Trophoblast cell (in vitro differentiated cells and primary cell): ENCODE measurements at regions not wholly inside any gene's neighbourhood (a gene's known extent, or its start where the extent isn't known, plus 50 kb on each side); places are given as distances from the start of the nearest gene placed in this dataset.
"Not testable (repeated sequence)": the region's sequence is repeated elsewhere in the genome, so short reads cannot be mapped to it uniquely, and the experiment has no call there.

ENCODE experiments used
- DNase-seq, 2 donors: peaks; one replicate each; pipeline ENCODE4 v3.0.0-alpha.2; 2016
- H2AFZ ChIP-seq: 2 replicates; pipeline ENCODE4 v1.6.1; 2013; ENCODE audit warnings: low read length, moderate library complexity, mild to moderate bottlenecking; ENCODE audit not compliant: insufficient read depth, poor library complexity
- H2AK5ac ChIP-seq: 2 replicates; pipeline ENCODE4 v1.6.1; 2013; ENCODE audit warnings: mild to moderate bottlenecking, low read length
- H2BK120ac ChIP-seq: 2 replicates; pipeline ENCODE4 v1.6.1; 2013; ENCODE audit warnings: low read length, mild to moderate bottlenecking, moderate library complexity; ENCODE audit not compliant: insufficient read depth, poor library complexity
- H2BK12ac ChIP-seq: 2 replicates; pipeline ENCODE4 v1.6.1; 2013; ENCODE audit warnings: mild to moderate bottlenecking, low read length, moderate library complexity
- H2BK5ac ChIP-seq: 2 replicates; pipeline ENCODE4 v1.6.1; 2013; ENCODE audit warnings: low read length, low read depth, moderate library complexity, mild to moderate bottlenecking; ENCODE audit not compliant: poor library complexity
- H3K14ac ChIP-seq: 2 replicates; pipeline ENCODE4 v1.6.1; 2013; ENCODE audit warnings: mild to moderate bottlenecking, low read length
- H3K18ac ChIP-seq: 2 replicates; pipeline ENCODE4 v1.6.1; 2013; ENCODE audit warnings: mild to moderate bottlenecking, low read length
- H3K23ac ChIP-seq: 2 replicates; pipeline ENCODE4 v1.6.1; 2013; ENCODE audit warnings: low read length
- H3K27ac ChIP-seq: 2 replicates; pipeline ENCODE4 v1.5.1; 2013; ENCODE audit warnings: low read depth, mild to moderate bottlenecking, inconsistent platforms, low read length, moderate library complexity
- H3K27me3 ChIP-seq: 2 replicates; pipeline ENCODE4 v1.6.1; 2013; ENCODE audit warnings: inconsistent platforms, mild to moderate bottlenecking, low read length, moderate library complexity; ENCODE audit not compliant: insufficient read depth
- H3K36me3 ChIP-seq, 2 experiments: 1 replicate in 1 of 2; 2 replicates in 1 of 2; pipeline ENCODE4 v1.6.1; 2013; ENCODE audit warnings: low read length in 2 of 2, mild to moderate bottlenecking in 2 of 2, moderate library complexity in 1 of 2; ENCODE audit not compliant: insufficient read depth in 2 of 2, control insufficient read depth in 1 of 2
- H3K4ac ChIP-seq: 2 replicates; pipeline ENCODE4 v1.6.1; 2013; ENCODE audit warnings: low read depth, mild to moderate bottlenecking, low read length, moderate library complexity
- H3K4me1 ChIP-seq, 2 experiments: 1 replicate in 1 of 2; 2 replicates in 1 of 2; pipeline ENCODE4 v1.6.1; 2013; ENCODE audit warnings: low read length in 2 of 2, mild to moderate bottlenecking in 2 of 2, moderate library complexity in 1 of 2; ENCODE audit not compliant: insufficient read depth in 2 of 2, control insufficient read depth in 1 of 2
- H3K4me2 ChIP-seq: 2 replicates; pipeline ENCODE4 v1.6.1; 2013; ENCODE audit warnings: inconsistent platforms, mild to moderate bottlenecking, low read length, moderate library complexity
- H3K4me3 ChIP-seq: 2 replicates; pipeline ENCODE4 v1.5.1; 2013; ENCODE audit warnings: mild to moderate bottlenecking, low read depth, low read length, inconsistent platforms
- H3K79me1 ChIP-seq: one replicate; pipeline ENCODE4 v1.6.1; 2013; ENCODE audit warnings: low read length
- H3K79me2 ChIP-seq: 2 replicates; pipeline ENCODE4 v1.6.1; 2013; ENCODE audit warnings: low read length, mild to moderate bottlenecking; ENCODE audit not compliant: control insufficient read depth, insufficient read depth, poor library complexity
- H3K9ac ChIP-seq: 2 replicates; pipeline ENCODE4 v1.6.1; 2013; ENCODE audit warnings: mild to moderate bottlenecking, low read length
- H3K9me3 ChIP-seq: 2 replicates; pipeline ENCODE4 v1.6.1; 2013; ENCODE audit warnings: low read depth, mild to moderate bottlenecking, control low read depth, inconsistent platforms, low read length; ENCODE audit not compliant: insufficient read depth
- H4K12ac ChIP-seq: 2 replicates; pipeline ENCODE4 v1.6.1; 2013; ENCODE audit warnings: low read depth, mild to moderate bottlenecking, low read length, moderate library complexity
- H4K8ac ChIP-seq: 2 replicates; pipeline ENCODE4 v1.6.1; 2013; ENCODE audit warnings: low read depth, mild to moderate bottlenecking, low read length, moderate library complexity
- H4K91ac ChIP-seq: one replicate; pipeline ENCODE4 v1.6.1; 2013; ENCODE audit warnings: low read depth, mild to moderate bottlenecking, low read length, moderate library complexity
- WGBS: extraction: QIAGEN DNeasy Blood & Tissue Kit; methylation state at CpG from one replicate; pipeline ENCODE4 v1.1.7; 2013; ENCODE audit warnings: missing lambda C conversion rate; ENCODE audit not compliant: insufficient read length, insufficient coverage; ENCODE audit errors: extremely low coverage; 5-methylcytosine and 5-hydroxymethylcytosine counted together

DNA sequence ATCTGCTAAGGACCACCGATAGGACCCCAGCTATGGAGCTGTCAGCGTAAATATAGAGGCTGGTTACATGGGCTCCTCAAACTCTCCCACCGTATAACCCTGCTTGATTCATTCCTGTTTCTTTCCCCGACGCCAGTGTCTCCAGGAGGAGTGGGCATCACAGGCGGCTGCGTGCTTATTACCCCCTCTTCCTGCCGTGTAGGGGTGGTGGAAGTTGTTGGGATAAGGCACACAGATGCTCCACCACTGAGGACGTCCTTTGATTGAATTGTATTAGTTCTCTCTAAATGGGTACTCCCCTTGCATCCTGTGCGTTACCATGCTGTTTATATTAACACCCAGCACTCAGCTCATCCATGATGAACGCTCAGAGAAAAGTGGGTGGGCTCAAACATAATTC, 104.6 kb downstream of the ZBTB18 start:
- H4K91ac ChIP-seq, result no peak overlapping the region
- H2BK5ac ChIP-seq, result no peak overlapping the region
- H2BK120ac ChIP-seq, result no peak overlapping the region
- H3K9me3 ChIP-seq, result no peaks in the 10 kb centered on the region
- H3K27ac ChIP-seq, result no peak overlapping the region
- H3K36me3 ChIP-seq, result no peaks in the 10 kb centered on the region
- H3K27me3 ChIP-seq, result no peaks in the 10 kb centered on the region
- no peak for DNase-seq
- no peaks in the 10 kb centered on the region for H3K79me2 ChIP-seq
- WGBS, result no CpG with 5 or more reads among the region's 11 CpGs
- H2AFZ ChIP-seq, result no peak overlapping the region
- no peak overlapping the region for H3K14ac ChIP-seq
- no peak overlapping the region for H2BK12ac ChIP-seq
- H3K23ac ChIP-seq, result no peak overlapping the region
- no peak overlapping the region for H3K4ac ChIP-seq
- no peak overlapping the region for H3K18ac ChIP-seq
- no peak overlapping the region for H4K12ac ChIP-seq
- no peak overlapping the region for H2AK5ac ChIP-seq
- no peak overlapping the region for H3K4me2 ChIP-seq
- no peaks in the 10 kb centered on the region for H3K79me1 ChIP-seq
- H3K4me3 ChIP-seq, result no peak overlapping the region
- peaks cover 2 to 5% of the 10 kb centered on the region in 2 experiments for H3K4me1 ChIP-seq
- no peak overlapping the region for H4K8ac ChIP-seq
- H3K9ac ChIP-seq, result no peak overlapping the region

DNA sequence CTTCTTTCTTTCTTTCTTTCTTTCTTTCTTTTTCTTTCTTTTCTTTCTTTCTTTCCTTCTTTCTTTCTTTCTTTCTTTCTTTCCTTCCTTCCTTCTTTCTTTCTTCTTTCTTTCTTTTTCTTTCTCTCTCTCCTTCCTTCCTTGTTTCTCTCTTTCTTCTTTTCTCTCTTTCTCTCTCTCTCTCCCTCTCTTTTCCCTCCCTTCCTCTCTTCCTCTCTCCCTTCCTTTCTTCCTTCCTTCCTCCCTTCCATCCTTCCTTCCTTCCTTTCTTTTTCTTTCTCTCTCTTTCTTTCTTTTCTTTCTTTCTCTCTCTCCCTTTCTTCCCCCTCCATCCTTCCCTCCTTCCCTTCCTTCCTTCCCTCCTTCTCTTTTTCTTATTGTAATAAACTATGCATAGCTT, 105.5 kb downstream of the ZBTB18 start:
- not testable (repeated sequence) for H3K27ac ChIP-seq, H4K8ac ChIP-seq, H2BK5ac ChIP-seq, H3K9me3 ChIP-seq, H4K91ac ChIP-seq, H3K4me1 ChIP-seq, DNase-seq, H3K36me3 ChIP-seq, H3K18ac ChIP-seq, H2BK12ac ChIP-seq, H3K23ac ChIP-seq, H3K9ac ChIP-seq, H3K79me1 ChIP-seq, H2AK5ac ChIP-seq, H3K4me2 ChIP-seq, H4K12ac ChIP-seq, H3K4ac ChIP-seq, H3K27me3 ChIP-seq, H2AFZ ChIP-seq, H3K14ac ChIP-seq, H2BK120ac ChIP-seq, H3K79me2 ChIP-seq, H3K4me3 ChIP-seq

DNA sequence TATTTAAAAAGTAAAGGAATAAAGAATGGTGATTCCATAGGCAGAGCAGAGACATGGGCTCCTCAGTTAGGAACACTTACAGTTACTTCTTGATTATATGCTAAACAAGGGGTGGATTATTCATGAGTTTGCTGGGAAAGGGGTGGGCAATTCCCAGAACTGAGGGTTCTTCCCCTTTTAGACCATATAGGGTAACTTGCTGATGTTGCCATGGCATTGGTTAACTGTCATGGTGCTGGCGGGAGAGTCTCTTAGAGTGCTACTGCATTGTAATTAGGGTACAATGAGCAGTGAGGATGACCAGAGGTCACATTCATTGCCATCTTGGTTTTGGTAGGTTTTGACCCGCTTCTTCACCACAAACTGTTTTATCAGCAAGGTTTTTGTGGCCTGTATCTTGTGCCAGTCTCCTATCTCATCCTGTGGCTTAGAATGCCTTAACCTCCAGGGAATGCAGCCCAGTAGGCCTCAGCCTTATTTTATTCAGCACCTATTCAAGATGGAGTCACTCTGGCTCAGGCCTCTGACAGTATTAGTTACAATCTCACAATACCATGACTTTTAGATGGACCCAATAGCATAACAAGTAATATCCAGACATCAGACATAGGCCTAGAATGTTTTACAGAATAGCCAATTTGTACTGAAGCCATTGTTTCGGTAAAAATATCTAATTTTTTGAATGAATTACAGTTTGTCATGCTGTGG, 106.8 kb downstream of the ZBTB18 start:
- Histone ChIP-seq H3K18ac (no peak overlapping the region), H4K8ac (no peak overlapping the region), H3K27ac (no peak overlapping the region), H3K36me3 (no peaks in the 10 kb centered on the region), H3K79me1 (peaks cover 2% of the 10 kb centered on the region), H3K4me3 (no peak overlapping the region), H3K27me3 (no peaks in the 10 kb centered on the region), H4K12ac (no peak overlapping the region), H3K9ac (no peak overlapping the region), H2AFZ (no peak overlapping the region), H3K14ac (no peak overlapping the region), H4K91ac (no peak overlapping the region), H3K23ac (no peak overlapping the region), H2AK5ac (no peak overlapping the region), H2BK5ac (no peak overlapping the region), H2BK120ac (no peak overlapping the region), H3K79me2 (no peaks in the 10 kb centered on the region), H3K4ac (no peak overlapping the region), H3K4me2 (no peak overlapping the region), H3K4me1 (peaks cover 2 to 5% of the 10 kb centered on the region in 2 experiments), H3K9me3 (no peaks in the 10 kb centered on the region), H2BK12ac (no peak overlapping the region)
- WGBS, result no CpG with 5 or more reads among the region's 3 CpGs
- DNase-seq, result no peak

DNA sequence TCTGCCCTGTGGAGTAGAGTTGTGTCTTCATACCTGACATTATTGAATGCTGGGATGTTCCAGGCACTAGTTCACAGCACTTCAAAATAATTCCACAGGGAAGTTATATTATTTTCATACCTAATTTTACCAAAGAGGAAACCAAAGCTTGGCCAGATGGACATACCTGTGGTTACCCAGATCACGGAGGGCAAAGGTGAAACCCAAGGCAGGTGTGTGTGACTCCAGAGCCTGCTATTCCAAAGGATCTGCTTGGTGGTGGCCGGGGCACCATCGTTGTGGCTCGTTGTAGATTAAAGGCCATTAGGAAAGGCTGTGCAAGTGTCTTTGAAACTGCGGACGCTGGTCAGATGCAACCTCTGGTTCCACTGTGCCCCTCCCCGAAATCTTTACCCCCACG, 108.6 kb downstream of the ZBTB18 start:
- peaks cover 9% of the 10 kb centered on the region for H3K79me1 ChIP-seq
- no peaks in the 10 kb centered on the region for H3K27me3 ChIP-seq
- H2AK5ac ChIP-seq, result no peak overlapping the region
- H2BK120ac ChIP-seq, result no peak overlapping the region
- no peak overlapping the region for H3K27ac ChIP-seq
- no peak overlapping the region for H3K9ac ChIP-seq
- no peak overlapping the region for H3K18ac ChIP-seq
- no CpG with 5 or more reads among the region's 8 CpGs for WGBS
- H2BK12ac ChIP-seq, result no peak overlapping the region
- no peak overlapping the region for H2BK5ac ChIP-seq
- H4K91ac ChIP-seq, result no peak overlapping the region
- H3K14ac ChIP-seq, result no peak overlapping the region
- no peaks in the 10 kb centered on the region for H3K36me3 ChIP-seq
- no peak overlapping the region for H3K4me2 ChIP-seq
- H3K4ac ChIP-seq, result no peak overlapping the region
- H3K9me3 ChIP-seq, result no peaks in the 10 kb centered on the region
- H3K79me2 ChIP-seq, result no peaks in the 10 kb centered on the region
- peaks cover 9 to 15% of the 10 kb centered on the region in 2 experiments for H3K4me1 ChIP-seq
- H4K8ac ChIP-seq, result no peak overlapping the region
- H3K23ac ChIP-seq, result no peak overlapping the region
- no peak overlapping the region for H3K4me3 ChIP-seq
- H4K12ac ChIP-seq, result no peak overlapping the region
- H2AFZ ChIP-seq, result no peak overlapping the region
- no peak for DNase-seq
